Neuronal stem cell (in vitro differentiated cells): ENCODE measurements at regions not wholly inside any gene's neighbourhood (a gene's known extent, or its start where the extent isn't known, plus 50 kb on each side); places are given as distances from the start of the nearest gene placed in this dataset.

Source experiments
- DNase-seq: peaks from one replicate; pipeline ENCODE4 v3.0.0-alpha.2; 2013; ENCODE audit warnings: low spot score
- H2AFZ ChIP-seq: one replicate; pipeline ENCODE4 v1.6.1; 2013; ENCODE audit warnings: mild to moderate bottlenecking, low read length, inconsistent platforms
- H2AK5ac ChIP-seq: 2 replicates; pipeline ENCODE4 v1.6.1; 2013; ENCODE audit warnings: low read depth, mild to moderate bottlenecking, inconsistent platforms, low read length, moderate library complexity, mixed read lengths
- H2BK120ac ChIP-seq: 2 replicates; pipeline ENCODE4 v1.6.1; 2013; ENCODE audit warnings: low read depth, mild to moderate bottlenecking, inconsistent platforms, low read length, moderate library complexity, mixed read lengths
- H2BK12ac ChIP-seq: one replicate; pipeline ENCODE4 v1.6.1; 2013; ENCODE audit warnings: low read length, inconsistent platforms
- H2BK15ac ChIP-seq: 2 replicates; pipeline ENCODE4 v1.6.1; 2013; ENCODE audit warnings: mild to moderate bottlenecking, low read length, inconsistent platforms, mixed read lengths
- H2BK5ac ChIP-seq: one replicate; pipeline ENCODE4 v1.6.1; 2013; ENCODE audit warnings: inconsistent platforms, mild to moderate bottlenecking, low read length, moderate library complexity
- H3K14ac ChIP-seq: one replicate; pipeline ENCODE4 v1.6.1; 2013; ENCODE audit warnings: low read length, inconsistent platforms
- H3K18ac ChIP-seq: 2 replicates; pipeline ENCODE4 v1.6.1; 2013; ENCODE audit warnings: low read length, inconsistent platforms
- H3K23ac ChIP-seq: 2 replicates; pipeline ENCODE4 v1.6.1; 2013; ENCODE audit warnings: low read depth, mild to moderate bottlenecking, mixed read lengths, low read length, inconsistent platforms; ENCODE audit not compliant: poor library complexity
- H3K27ac ChIP-seq: replicated peaks from 3 replicates; pipeline ENCODE4 v1.5.1; 2013; ENCODE audit warnings: low read length, inconsistent platforms
- H3K27me3 ChIP-seq, 3 experiments: 2 replicates each; pipeline ENCODE4 v1.6.1; 2013; ENCODE audit warnings: low read length in 3 of 3, mild to moderate bottlenecking in 2 of 3, inconsistent platforms in 1 of 3, low read depth in 1 of 3, mixed read lengths in 1 of 3, moderate library complexity in 1 of 3; ENCODE audit not compliant: control insufficient read depth in 3 of 3, insufficient read depth in 3 of 3
- H3K36me3 ChIP-seq, 2 donors: replicated peaks in 1 of 2; 2 replicates each; pipeline ENCODE4 v1.6.1; 2013; ENCODE audit warnings: low read length in 2 of 2; ENCODE audit not compliant: control insufficient read depth in 2 of 2, insufficient read depth in 2 of 2
- H3K4ac ChIP-seq: 2 replicates; pipeline ENCODE4 v1.6.1; 2013; ENCODE audit warnings: inconsistent platforms, mild to moderate bottlenecking, low read length, moderate library complexity
- H3K4me1 ChIP-seq, 2 donors: 1 replicate in 1 of 2; 2 replicates in 1 of 2; pipeline ENCODE4 v1.6.1; 2013; ENCODE audit warnings: low read length in 2 of 2, low read depth in 1 of 2; ENCODE audit not compliant: control insufficient read depth in 2 of 2, insufficient read depth in 1 of 2
- H3K4me2 ChIP-seq: one replicate; pipeline ENCODE4 v1.6.1; 2013; ENCODE audit warnings: mild to moderate bottlenecking, low read length, inconsistent platforms; ENCODE audit not compliant: insufficient read depth, poor library complexity, severe bottlenecking
- H3K4me3 ChIP-seq, 2 donors: 2 replicates each; pipeline ENCODE4 v1.5.1; 2013; ENCODE audit warnings: low read length in 2 of 2, mild to moderate bottlenecking in 2 of 2, inconsistent platforms in 1 of 2, moderate library complexity in 1 of 2
- H3K79me1 ChIP-seq: one replicate; pipeline ENCODE4 v1.6.1; 2013; ENCODE audit warnings: low read depth, mild to moderate bottlenecking, inconsistent platforms, low read length, moderate library complexity
- H3K9ac ChIP-seq: one replicate; pipeline ENCODE4 v1.6.1; 2013; ENCODE audit warnings: mild to moderate bottlenecking, low read depth, low read length, inconsistent platforms; ENCODE audit not compliant: poor library complexity
- H3K9me3 ChIP-seq, 2 donors: replicated peaks in 1 of 2; 2 replicates each; pipeline versions ENCODE3 to v1.6.1; 2013; ENCODE audit warnings: low read length in 2 of 2, mild to moderate bottlenecking in 2 of 2, inconsistent platforms in 1 of 2, low read depth in 1 of 2, mixed read lengths in 1 of 2, moderate library complexity in 1 of 2; ENCODE audit not compliant: control insufficient read depth in 2 of 2, insufficient read depth in 1 of 2
- H4K8ac ChIP-seq: one replicate; pipeline ENCODE4 v1.6.1; 2013; ENCODE audit warnings: low read depth, mild to moderate bottlenecking, inconsistent platforms, low read length, moderate library complexity
- H4K91ac ChIP-seq: one replicate; pipeline ENCODE4 v1.6.1; 2013; ENCODE audit warnings: low read length, low read depth, mild to moderate bottlenecking, inconsistent platforms; ENCODE audit not compliant: poor library complexity
- WGBS, 2 donors: extraction: QIAGEN DNeasy Blood & Tissue Kit; methylation state at CpG; one replicate each; pipeline ENCODE4 v1.1.7; 2013; ENCODE audit warnings: missing lambda C conversion rate in 2 of 2, mixed read lengths in 1 of 2; ENCODE audit not compliant: insufficient read length in 2 of 2, insufficient replicate concordance in 1 of 2; ENCODE audit errors: extremely low coverage in 2 of 2; 5-methylcytosine and 5-hydroxymethylcytosine counted together

DNA sequence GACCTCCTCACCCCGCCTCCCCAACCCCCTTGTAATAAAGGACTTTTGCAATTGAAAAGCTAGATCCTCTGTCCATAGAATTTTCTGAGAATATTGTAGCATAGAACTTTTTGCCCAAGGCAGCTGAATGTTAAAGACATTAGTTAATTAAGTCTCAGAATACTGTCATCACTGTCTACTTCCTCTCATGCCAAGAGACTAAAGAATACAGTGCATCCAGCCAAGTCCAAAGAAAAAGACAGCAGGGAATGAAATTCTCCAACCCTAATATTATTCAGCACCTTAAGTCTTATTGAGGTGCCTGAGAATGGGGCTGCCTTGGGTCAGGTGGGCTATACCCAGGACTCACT lies 313.3 kb upstream of the GATB start:
- Histone ChIP-seq H2AFZ (no peak overlapping the region), H3K9ac (no peak overlapping the region), H3K79me1 (no peaks in the 10 kb centered on the region), H3K4ac (no peak overlapping the region), H3K27me3 (no peaks in the 10 kb centered on the region), H3K36me3 (no peaks in the 10 kb centered on the region), H3K23ac (no peak overlapping the region), H4K91ac (no peak overlapping the region), H2BK15ac (no peak overlapping the region), H3K18ac (no peak overlapping the region), H3K4me1 (peaks cover 0 to 21% of the 10 kb centered on the region in 2 donors), H3K4me3 (no peak overlapping the region), H2AK5ac (no peak overlapping the region), H3K9me3 (no peaks in the 10 kb centered on the region), H4K8ac (no peak overlapping the region), H3K14ac (no peak overlapping the region), H3K4me2 (no peak overlapping the region), H2BK5ac (no peak overlapping the region), H3K27ac (no peak overlapping the region), H2BK12ac (no peak overlapping the region), H2BK120ac (no peak overlapping the region)
- WGBS, 2 donors, result no CpG with 5 or more reads among the region's 1 CpG
- no peak for DNase-seq

GRCh38 chr4:152073351-152074087 lies 312.7 kb upstream of the GATB start:
- no peaks in the 10 kb centered on the region for H3K36me3 ChIP-seq
- H3K18ac ChIP-seq, result peak overlapping the region; percentile 44
- H2AFZ ChIP-seq, result no peak overlapping the region
- H3K4me2 ChIP-seq, result no peak overlapping the region
- no peak overlapping the region for H3K27ac ChIP-seq
- H4K91ac ChIP-seq, result no peak overlapping the region
- H2BK120ac ChIP-seq, result no peak overlapping the region
- no peak overlapping the region for H2BK5ac ChIP-seq
- no peaks in the 10 kb centered on the region for H3K9me3 ChIP-seq
- no peak overlapping the region for H4K8ac ChIP-seq
- no peak overlapping the region for H3K23ac ChIP-seq
- H3K4ac ChIP-seq, result no peak overlapping the region
- no peaks in the 10 kb centered on the region for H3K27me3 ChIP-seq
- DNase-seq, result no peak
- no peak overlapping the region for H2BK12ac ChIP-seq
- H3K4me3 ChIP-seq, result no peak overlapping the region
- no CpG with 5 or more reads among the region's 9 CpGs for WGBS, 2 donors
- H3K9ac ChIP-seq, result no peak overlapping the region
- peaks cover 0 to 21% of the 10 kb centered on the region in 2 donors for H3K4me1 ChIP-seq
- no peaks in the 10 kb centered on the region for H3K79me1 ChIP-seq
- no peak overlapping the region for H2AK5ac ChIP-seq
- no peak overlapping the region for H3K14ac ChIP-seq
- no peak overlapping the region for H2BK15ac ChIP-seq

GRCh38 chr4:152072906-152073305 lies 312.1 kb upstream of the GATB start:
- no peak overlapping the region for H2BK15ac ChIP-seq
- no peak overlapping the region for H3K4me2 ChIP-seq
- no peaks in the 10 kb centered on the region for H3K27me3 ChIP-seq
- H2AK5ac ChIP-seq, result no peak overlapping the region
- peaks cover 0 to 21% of the 10 kb centered on the region in 2 donors for H3K4me1 ChIP-seq
- H3K27ac ChIP-seq, result no peak overlapping the region
- H2BK12ac ChIP-seq, result no peak overlapping the region
- no peak overlapping the region for H4K91ac ChIP-seq
- H3K36me3 ChIP-seq, result no peaks in the 10 kb centered on the region
- H3K18ac ChIP-seq, result no peak overlapping the region
- no CpG with 5 or more reads among the region's 11 CpGs for WGBS, 2 donors
- H3K4ac ChIP-seq, result no peak overlapping the region
- H2BK120ac ChIP-seq, result no peak overlapping the region
- H3K23ac ChIP-seq, result no peak overlapping the region
- DNase-seq, result no peak
- no peak overlapping the region for H3K9ac ChIP-seq
- H3K4me3 ChIP-seq, result no peak overlapping the region
- no peak overlapping the region for H3K14ac ChIP-seq
- peaks cover 0 to under 1% of the 10 kb centered on the region in 2 donors for H3K9me3 ChIP-seq
- no peak overlapping the region for H2AFZ ChIP-seq
- no peak overlapping the region for H4K8ac ChIP-seq
- H3K79me1 ChIP-seq, result no peaks in the 10 kb centered on the region
- H2BK5ac ChIP-seq, result no peak overlapping the region

GRCh38 chr4:152072001-152072485 lies 311.2 kb upstream of the GATB start:
- H3K23ac ChIP-seq, result no peak overlapping the region
- H2BK15ac ChIP-seq, result no peak overlapping the region
- no peak overlapping the region for H2BK12ac ChIP-seq
- no peak overlapping the region for H3K4ac ChIP-seq
- no peaks in the 10 kb centered on the region for H3K36me3 ChIP-seq
- no peak overlapping the region for H3K4me2 ChIP-seq
- H3K27ac ChIP-seq, result no peak overlapping the region
- no peak overlapping the region for H2AK5ac ChIP-seq
- no peak overlapping the region for H4K91ac ChIP-seq
- no peak for DNase-seq
- no peaks in the 10 kb centered on the region for H3K79me1 ChIP-seq
- peaks cover 0 to 21% of the 10 kb centered on the region in 2 donors for H3K4me1 ChIP-seq
- no peak overlapping the region for H2BK5ac ChIP-seq
- no peak overlapping the region for H4K8ac ChIP-seq
- no peaks in the 10 kb centered on the region for H3K27me3 ChIP-seq
- H3K9me3 ChIP-seq, result peaks cover 0 to 2% of the 10 kb centered on the region in 2 donors
- H3K4me3 ChIP-seq, result no peak overlapping the region
- H3K18ac ChIP-seq, result no peak overlapping the region
- H2BK120ac ChIP-seq, result no peak overlapping the region
- no peak overlapping the region for H3K14ac ChIP-seq
- H3K9ac ChIP-seq, result peak overlapping the region; percentile 36
- H2AFZ ChIP-seq, result no peak overlapping the region
- WGBS, 2 donors, result no CpG with 5 or more reads among the region's 8 CpGs
